22Rv1 (cell line): ENCODE measurements at regions not wholly inside any gene's neighbourhood (a gene's known extent, or its start where the extent isn't known, plus 50 kb on each side); places are given as distances from the start of the nearest gene placed in this dataset.

Experiments used
- ZFX ChIP-seq: fragments of 450-650 bp; IDR thresholded peaks from 2 replicates; pipeline ENCODE4 v1.6.1; 2017; ENCODE audit warnings: antibody characterized with exemption, borderline replicate concordance
- TF ChIP-seq, protein P1 (sequence below): fragments of 450-650 bp; IDR thresholded peaks from 2 replicates; pipeline ENCODE4 v1.5.1; 2017; ENCODE audit warnings: mild to moderate bottlenecking

DNA sequence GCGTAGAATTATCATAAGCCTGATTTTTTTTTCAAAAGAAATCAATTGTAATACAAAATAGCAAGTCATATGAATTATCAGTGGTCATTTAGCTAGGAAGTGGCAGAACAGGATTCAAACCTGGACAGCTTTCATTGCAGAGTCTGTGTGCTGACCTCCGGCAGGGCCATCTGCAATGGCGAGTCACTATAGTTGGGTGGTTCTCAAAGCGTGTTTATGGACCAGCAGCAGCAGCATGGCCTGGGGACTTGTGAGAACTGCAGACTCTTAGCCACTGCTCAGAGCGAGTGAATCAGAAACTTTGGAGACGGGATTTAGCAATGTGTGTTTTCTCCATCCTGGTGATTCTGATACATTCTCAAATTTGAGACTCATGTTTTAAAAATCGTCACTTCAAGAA, 202.3 kb upstream of the SUCLG2 start:
- TF ChIP-seq, protein P1, sequence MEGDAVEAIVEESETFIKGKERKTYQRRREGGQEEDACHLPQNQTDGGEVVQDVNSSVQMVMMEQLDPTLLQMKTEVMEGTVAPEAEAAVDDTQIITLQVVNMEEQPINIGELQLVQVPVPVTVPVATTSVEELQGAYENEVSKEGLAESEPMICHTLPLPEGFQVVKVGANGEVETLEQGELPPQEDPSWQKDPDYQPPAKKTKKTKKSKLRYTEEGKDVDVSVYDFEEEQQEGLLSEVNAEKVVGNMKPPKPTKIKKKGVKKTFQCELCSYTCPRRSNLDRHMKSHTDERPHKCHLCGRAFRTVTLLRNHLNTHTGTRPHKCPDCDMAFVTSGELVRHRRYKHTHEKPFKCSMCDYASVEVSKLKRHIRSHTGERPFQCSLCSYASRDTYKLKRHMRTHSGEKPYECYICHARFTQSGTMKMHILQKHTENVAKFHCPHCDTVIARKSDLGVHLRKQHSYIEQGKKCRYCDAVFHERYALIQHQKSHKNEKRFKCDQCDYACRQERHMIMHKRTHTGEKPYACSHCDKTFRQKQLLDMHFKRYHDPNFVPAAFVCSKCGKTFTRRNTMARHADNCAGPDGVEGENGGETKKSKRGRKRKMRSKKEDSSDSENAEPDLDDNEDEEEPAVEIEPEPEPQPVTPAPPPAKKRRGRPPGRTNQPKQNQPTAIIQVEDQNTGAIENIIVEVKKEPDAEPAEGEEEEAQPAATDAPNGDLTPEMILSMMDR, result no peak
- TF ChIP-seq ZFX, result no peak
